Left ventricle myocardium inferior (tissue), 1 donor: ENCODE measurements at regions not wholly inside any gene's neighbourhood (a gene's known extent, or its start where the extent isn't known, plus 50 kb on each side); places are given as distances from the start of the nearest gene placed in this dataset.

Source experiments
- DNase-seq: peaks from one replicate; pipeline ENCODE4 v3.0.0-alpha.2; 2020
- H3K27ac ChIP-seq: fragments of 200-600 bp; replicated peaks from 2 replicates; pipeline ENCODE4 v1.8.0; 2021
- H3K27me3 ChIP-seq: fragments of 200-600 bp; 2 replicates; pipeline ENCODE4 v1.8.0; 2021; ENCODE audit warnings: low read depth
- H3K36me3 ChIP-seq: fragments of 200-600 bp; 2 replicates; pipeline ENCODE4 v1.8.0; 2021
- H3K4me1 ChIP-seq: fragments of 200-600 bp; 2 replicates; pipeline ENCODE4 v1.8.0; 2021
- H3K4me3 ChIP-seq: fragments of 200-600 bp; 2 replicates; pipeline ENCODE4 v1.8.0; 2021; ENCODE audit warnings: mild to moderate bottlenecking, moderate library complexity
- H3K9me3 ChIP-seq: fragments of 200-600 bp; replicated peaks from 2 replicates; pipeline ENCODE4 v1.8.0; 2021
- intact Hi-C: fragments of 100-400 bp; cut with micrococcal nuclease; formaldehyde crosslinking; loops from one replicate; pipeline ENCODE4 v1.11.0; 2022
- TF ChIP-seq, protein P1 (sequence below): fragments of 200-600 bp; IDR thresholded peaks from 2 replicates; pipeline ENCODE4 v1.8.0; 2021; ENCODE audit warnings: antibody characterized with exemption, mild to moderate bottlenecking, borderline replicate concordance
- donor health status: DM: no; HTN: yes; CAD: no; lungs with severe emphysema.

DNA sequence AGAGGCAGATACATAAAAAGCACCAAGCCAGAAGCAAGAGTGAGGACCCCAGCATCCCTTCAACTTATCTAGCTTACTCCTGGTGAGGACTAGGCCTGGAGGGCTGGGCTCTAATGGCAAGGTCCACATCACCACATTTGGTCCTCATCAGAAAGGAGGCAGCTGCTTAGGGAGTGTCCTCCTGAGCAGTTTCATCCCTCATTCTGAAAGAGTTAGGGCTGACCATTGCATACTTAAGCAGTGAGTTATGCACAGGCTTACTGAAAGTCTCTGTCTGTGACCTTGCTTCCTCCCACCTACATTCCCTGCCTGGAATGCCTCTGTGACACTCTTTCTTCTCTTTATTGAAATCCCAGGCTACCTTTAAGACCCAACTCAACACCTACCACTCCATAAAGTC is 301.8 kb upstream of the ACVR2A start:
- TF ChIP-seq, protein P1, sequence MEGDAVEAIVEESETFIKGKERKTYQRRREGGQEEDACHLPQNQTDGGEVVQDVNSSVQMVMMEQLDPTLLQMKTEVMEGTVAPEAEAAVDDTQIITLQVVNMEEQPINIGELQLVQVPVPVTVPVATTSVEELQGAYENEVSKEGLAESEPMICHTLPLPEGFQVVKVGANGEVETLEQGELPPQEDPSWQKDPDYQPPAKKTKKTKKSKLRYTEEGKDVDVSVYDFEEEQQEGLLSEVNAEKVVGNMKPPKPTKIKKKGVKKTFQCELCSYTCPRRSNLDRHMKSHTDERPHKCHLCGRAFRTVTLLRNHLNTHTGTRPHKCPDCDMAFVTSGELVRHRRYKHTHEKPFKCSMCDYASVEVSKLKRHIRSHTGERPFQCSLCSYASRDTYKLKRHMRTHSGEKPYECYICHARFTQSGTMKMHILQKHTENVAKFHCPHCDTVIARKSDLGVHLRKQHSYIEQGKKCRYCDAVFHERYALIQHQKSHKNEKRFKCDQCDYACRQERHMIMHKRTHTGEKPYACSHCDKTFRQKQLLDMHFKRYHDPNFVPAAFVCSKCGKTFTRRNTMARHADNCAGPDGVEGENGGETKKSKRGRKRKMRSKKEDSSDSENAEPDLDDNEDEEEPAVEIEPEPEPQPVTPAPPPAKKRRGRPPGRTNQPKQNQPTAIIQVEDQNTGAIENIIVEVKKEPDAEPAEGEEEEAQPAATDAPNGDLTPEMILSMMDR = no peak
- H3K4me3 ChIP-seq = no peak overlapping the region
- H3K36me3 ChIP-seq = no peaks in the 10 kb centered on the region
- no peaks in the 10 kb centered on the region for H3K4me1 ChIP-seq
- no peaks in the 10 kb centered on the region for H3K27me3 ChIP-seq
- peaks cover 8% of the 10 kb centered on the region for H3K9me3 ChIP-seq
- DNase-seq = no peak
- intact Hi-C loops = no loop called here
- no peak overlapping the region for H3K27ac ChIP-seq

DNA sequence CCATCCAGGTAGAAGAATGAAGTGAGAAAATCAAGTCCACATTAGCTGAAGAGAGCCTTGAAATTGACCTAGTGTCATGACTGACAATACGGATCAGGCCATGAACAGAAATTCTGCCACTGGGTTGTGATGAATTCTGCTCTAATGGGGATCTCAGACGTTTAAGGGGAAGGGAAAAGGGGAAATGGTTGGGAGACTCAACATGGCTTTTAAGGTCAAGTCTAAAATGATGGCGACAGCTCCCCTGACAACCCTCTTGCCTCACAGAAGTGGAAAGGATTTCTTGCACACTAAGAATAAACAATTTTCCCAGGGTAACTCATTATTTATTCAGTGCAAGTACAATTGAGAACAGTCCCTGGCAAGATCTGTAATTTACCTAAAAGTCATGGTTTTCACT is 302.5 kb upstream of the ACVR2A start:
- H3K9me3 ChIP-seq = peaks cover 8% of the 10 kb centered on the region
- no peaks in the 10 kb centered on the region for H3K36me3 ChIP-seq
- H3K27ac ChIP-seq = no peak overlapping the region
- TF ChIP-seq, protein P1 = no peak
- no peaks in the 10 kb centered on the region for H3K4me1 ChIP-seq
- intact Hi-C loops = no loop called here
- no peaks in the 10 kb centered on the region for H3K27me3 ChIP-seq
- no peak for DNase-seq
- H3K4me3 ChIP-seq = no peak overlapping the region

DNA sequence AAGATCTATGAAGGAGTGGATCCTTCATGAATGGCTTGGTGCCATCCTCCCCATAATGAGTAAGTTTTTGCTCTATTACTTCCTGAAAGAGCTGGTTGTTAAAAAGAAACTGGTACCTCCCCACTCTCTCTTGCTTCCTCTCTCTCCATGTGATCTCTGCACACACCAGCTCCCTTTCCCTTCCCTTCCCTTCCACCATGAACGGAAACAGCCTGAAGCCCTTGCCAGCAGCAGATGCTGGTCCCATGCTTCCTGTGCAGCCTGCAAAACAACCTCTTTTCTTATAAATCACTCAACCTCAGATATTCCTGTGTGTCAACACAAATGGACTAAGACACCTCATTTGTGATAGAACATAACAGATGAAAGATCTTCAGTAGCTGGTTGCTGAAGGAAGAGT is 303.5 kb upstream of the ACVR2A start:
- Histone ChIP-seq H3K27me3 (no peaks in the 10 kb centered on the region), H3K36me3 (no peaks in the 10 kb centered on the region), H3K27ac (no peak overlapping the region), H3K4me3 (no peak overlapping the region), H3K9me3 (peaks cover 8% of the 10 kb centered on the region), H3K4me1 (no peaks in the 10 kb centered on the region)
- intact Hi-C loops = no loop called here
- no peak for DNase-seq
- TF ChIP-seq, protein P1 = no peak

DNA sequence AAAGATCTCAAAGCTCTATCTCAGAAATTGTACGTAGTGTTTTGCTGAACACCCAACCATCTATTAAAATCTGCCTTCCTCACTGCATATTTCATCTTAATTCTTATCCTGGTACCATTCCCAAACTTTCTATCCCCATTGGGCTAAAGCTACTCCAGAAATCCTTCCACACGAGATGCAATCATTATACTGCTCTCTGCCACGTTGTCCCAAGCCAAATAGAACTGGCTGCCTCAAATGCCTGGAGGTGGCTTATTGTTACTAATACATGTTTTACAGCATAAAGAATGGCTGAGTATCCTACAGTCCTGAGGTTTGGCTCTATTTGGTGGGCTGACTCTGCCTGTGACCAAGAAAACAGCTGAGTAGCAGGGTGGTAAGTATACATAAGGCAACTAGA is 306.0 kb upstream of the ACVR2A start:
- H3K36me3 ChIP-seq = no peaks in the 10 kb centered on the region
- DNase-seq = no peak
- H3K9me3 ChIP-seq = no peaks in the 10 kb centered on the region
- H3K4me3 ChIP-seq = no peak overlapping the region
- no peak overlapping the region for H3K27ac ChIP-seq
- H3K4me1 ChIP-seq = no peaks in the 10 kb centered on the region
- H3K27me3 ChIP-seq = no peaks in the 10 kb centered on the region
- intact Hi-C loops = no loop called here
- TF ChIP-seq, protein P1 = no peak

DNA sequence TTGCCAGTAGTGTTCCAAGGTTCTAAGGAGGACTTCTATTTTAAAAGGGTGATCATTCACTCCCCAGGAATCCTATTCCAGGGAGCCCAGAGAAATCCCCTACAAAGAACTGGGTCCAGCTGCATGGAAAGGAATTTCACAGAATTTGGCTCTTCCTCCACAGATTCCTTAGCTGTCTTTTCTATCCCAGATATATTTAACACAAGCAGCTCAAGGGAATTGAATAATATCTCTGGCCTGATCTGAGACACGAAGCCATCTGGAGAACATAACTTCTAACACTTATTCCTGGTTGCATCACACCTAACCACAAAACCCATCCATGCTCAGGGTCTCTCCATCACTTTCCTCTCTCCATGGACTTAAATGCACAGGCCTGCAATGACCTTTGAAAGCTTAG is 306.7 kb upstream of the ACVR2A start:
- no peak for DNase-seq
- Histone ChIP-seq H3K36me3 (no peaks in the 10 kb centered on the region), H3K4me3 (no peak overlapping the region), H3K27me3 (no peaks in the 10 kb centered on the region), H3K27ac (no peak overlapping the region), H3K4me1 (no peaks in the 10 kb centered on the region), H3K9me3 (no peaks in the 10 kb centered on the region)
- TF ChIP-seq, protein P1 = no peak
- intact Hi-C loops = no loop called here

DNA sequence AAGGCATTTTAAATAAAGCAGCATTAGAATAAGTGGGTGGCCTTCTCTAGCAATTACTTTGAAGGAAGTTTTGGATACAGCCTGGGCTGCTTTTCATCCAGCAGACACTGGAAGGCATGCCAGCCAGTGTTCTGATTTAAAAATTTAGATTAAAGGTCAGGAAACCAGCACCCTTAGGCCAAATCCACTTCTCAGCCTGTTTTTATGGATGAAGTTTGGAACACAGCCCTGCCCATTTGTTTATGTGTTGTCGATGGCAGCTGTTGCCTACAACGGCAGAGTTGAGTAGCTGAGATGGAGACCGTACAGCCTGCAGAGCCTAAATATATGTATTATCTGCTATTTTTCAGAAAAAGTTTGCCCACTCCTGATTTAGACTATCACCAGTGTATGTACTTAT is 313.6 kb upstream of the ACVR2A start:
- TF ChIP-seq, protein P1 = no peak
- Histone ChIP-seq H3K4me1 (no peaks in the 10 kb centered on the region), H3K27ac (no peak overlapping the region), H3K36me3 (no peaks in the 10 kb centered on the region), H3K27me3 (no peaks in the 10 kb centered on the region), H3K4me3 (no peak overlapping the region), H3K9me3 (no peaks in the 10 kb centered on the region)
- intact Hi-C loops = no loop called here
- DNase-seq = no peak
